ENCODE measurements at regions not wholly inside any gene's neighbourhood (a gene's known extent, or its start where the extent isn't known, plus 50 kb on each side); places are given as distances from the start of the nearest gene placed in this dataset.

GRCh38 chr3:90062631-90063200 lies 955.3 kb downstream of the EPHA3 start:
- 0% methylated on average over 2 of the region's 2 CpGs for WGBS (ENCODE audit: low lambda C conversion rate)
- intact Hi-C loops (cut with micrococcal nuclease; ENCODE audit: unreplicated experiment), result no loop called here
- no peak for FAIRE-seq
- ChIA-PET POLR2A (no interaction called here), CTCF (ENCODE audit: low intra/inter-chr PET ratio, low total read pairs) (no interaction called here)
- Histone ChIP-seq H3K4me1 (ENCODE audit: insufficient read depth, low read length) (no peaks in the 10 kb centered on the region), H3K4me2 (ENCODE audit: low read depth, low read length) (no peak overlapping the region), H3K36me3 (replicated peaks in 1 of 2; ENCODE audit: control insufficient read depth in 1 of 2, insufficient read depth in 2 of 2, low read length in 2 of 2) (no peaks in the 10 kb centered on the region), H3K9ac (ENCODE audit: insufficient read depth, low read depth, low read length) (no peak overlapping the region), H3K9me3 (ENCODE audit: low read length) (0 out of 2 replicates have a peak, but pooled peaks cover 8% of the 10 kb centered on the region), H2AFZ (ENCODE audit: low read length) (no peak overlapping the region), H3K79me2 (ENCODE audit: insufficient read depth, low read length) (no peaks in the 10 kb centered on the region), H3K27me3 (ENCODE audit: control insufficient read depth in 1 of 2, insufficient read depth in 2 of 2, low read length in 2 of 2) (no peaks in the 10 kb centered on the region), H4K20me1 (ENCODE audit: insufficient read depth, low read length) (no peaks in the 10 kb centered on the region), H3K4me3 (replicated peaks in 1 of 3; ENCODE audit: insufficient read depth in 1 of 3, low read depth in 2 of 3, low read length in 3 of 3) (no peak overlapping the region), H3K27ac (ENCODE audit: extremely low read length, insufficient read depth, low read length) (no peak overlapping the region)
- in situ Hi-C loops (cut with HindIII; ENCODE audit: extremely low pct_ligation_motif_present, low pct_unique_long_range_greater_than_20kb), result loop anchor here (25.0 kb wide), 1 partner anchor 100 kb away; no protein-coding TSS in a partner anchor
- ATAC-seq, result no peak
- TF ChIP-seq ZNF205 (CRISPR knock-in tag; IDR thresholded peaks at IDR 0.05), result no peak
- TF ChIP-seq RNF219 (CRISPR knock-in tag; IDR thresholded peaks at IDR 0.05), result no peak
- TF ChIP-seq ZNF784 (CRISPR knock-in tag; IDR thresholded peaks at IDR 0.05; ENCODE audit: borderline replicate concordance), result no peak
- no peak for TF ChIP-seq ZNF225 (CRISPR knock-in tag; IDR thresholded peaks at IDR 0.05)
- TF ChIP-seq DPF2 (CRISPR knock-in tag; IDR thresholded peaks at IDR 0.05; ENCODE audit: borderline replicate concordance, low read depth), result no peak
- no peak for TF ChIP-seq KDM2A (CRISPR knock-in tag; IDR thresholded peaks at IDR 0.05; ENCODE audit: borderline replicate concordance, low read depth)
- no peak for TF ChIP-seq ZNF850 (CRISPR knock-in tag; conservative IDR thresholded peaks at IDR 0.05)
- TF ChIP-seq RFX3 (CRISPR knock-in tag; IDR thresholded peaks at IDR 0.05), result no peak
- no peak for TF ChIP-seq PCBP2 (optimal IDR thresholded peaks at IDR 0.05; ENCODE audit: low read depth, low read length, poor library complexity, severe bottlenecking)
- TF ChIP-seq ZKSCAN8 (CRISPR knock-in tag; IDR thresholded peaks at IDR 0.05; ENCODE audit: borderline replicate concordance), result no peak
- no peak for TF ChIP-seq HINFP (CRISPR knock-in tag; IDR thresholded peaks at IDR 0.05; ENCODE audit: low read depth)
- no peak for TF ChIP-seq ZNF136 (CRISPR knock-in tag; IDR thresholded peaks at IDR 0.05; ENCODE audit: low read depth)
- no peak for TF ChIP-seq KDM4B (CRISPR knock-in tag; IDR thresholded peaks at IDR 0.05)
- no peak for TF ChIP-seq YEATS2 (CRISPR knock-in tag; IDR thresholded peaks at IDR 0.05; ENCODE audit: borderline replicate concordance)
- no peak for TF ChIP-seq ZNF766 (CRISPR knock-in tag; IDR thresholded peaks at IDR 0.05; ENCODE audit: borderline replicate concordance)
- no peak for TF ChIP-seq ONECUT2 (CRISPR knock-in tag; IDR thresholded peaks at IDR 0.05)
- no peak for TF ChIP-seq IRF2 (CRISPR knock-in tag; IDR thresholded peaks at IDR 0.05)
- TF ChIP-seq ZNF572 (CRISPR knock-in tag; IDR thresholded peaks at IDR 0.05), result no peak
- no TSS peak for BruUV-seq (replicated peaks)
- DNase-seq (ENCODE audit: low spot score), result no peak

Measured in HepG2 (cell line).